NCI-H128 (cell line): ENCODE measurements at regions not wholly inside any gene's neighbourhood (a gene's known extent, or its start where the extent isn't known, plus 50 kb on each side); places are given as distances from the start of the nearest gene placed in this dataset.

Experiments used
- DNase-seq: peaks from one replicate; lab custom pipeline; 2025; ENCODE audit not compliant: unreplicated experiment; lab: John Stamatoyannopoulos, UW

- DNase-seq: no peak
These were observed 162.3 kb upstream of the KLF14 start for GRCh38 chr7:130896051-130896881.

- DNase-seq: no peak
These were observed 163.0 kb upstream of the KLF14 start for GRCh38 chr7:130896898-130897514.

GRCh38 chr7:130897515-130898419 lies 163.8 kb upstream of the KLF14 start:
- DNase-seq: no peak

GRCh38 chr7:130899071-130899560 lies 165.1 kb upstream of the KLF14 start:
- DNase-seq: no peak

- no peak for DNase-seq
These were observed 165.8 kb upstream of the KLF14 start for GRCh38 chr7:130899638-130900401.

GRCh38 chr7:130900471-130901076 lies 166.6 kb upstream of the KLF14 start:
- no peak for DNase-seq

GRCh38 chr7:130901209-130901783 lies 167.3 kb upstream of the KLF14 start:
- no peak for DNase-seq

GRCh38 chr7:130902755-130903357 lies 168.8 kb upstream of the KLF14 start:
- no peak for DNase-seq

GRCh38 chr7:130903358-130903974 lies 169.5 kb upstream of the KLF14 start:
- no peak for DNase-seq

GRCh38 chr7:130904031-130904757 lies 170.2 kb upstream of the KLF14 start:
- no peak for DNase-seq

GRCh38 chr7:130904792-130905191 lies 170.8 kb upstream of the KLF14 start:
- no peak for DNase-seq

- DNase-seq: no peak
These were observed 172.6 kb upstream of the KLF14 start for GRCh38 chr7:130906575-130906974.

- DNase-seq: no peak
These were observed 173.4 kb upstream of the KLF14 start for GRCh38 chr7:130907439-130907838.

GRCh38 chr7:130908345-130909160 lies 174.5 kb upstream of the KLF14 start:
- no peak for DNase-seq

- no peak for DNase-seq
These were observed 175.3 kb upstream of the KLF14 start for GRCh38 chr7:130909161-130909836.

GRCh38 chr7:130909881-130910672 lies 176.1 kb upstream of the KLF14 start:
- DNase-seq: no peak
